22Rv1 (cell line): ENCODE measurements at regions not wholly inside any gene's neighbourhood (a gene's known extent, or its start where the extent isn't known, plus 50 kb on each side); places are given as distances from the start of the nearest gene placed in this dataset.
"Not testable (repeated sequence)": the region's sequence is repeated elsewhere in the genome, so short reads cannot be mapped to it uniquely, and the experiment has no call there.

ENCODE experiments used
- H3K27ac ChIP-seq: fragments of 450-650 bp; 2 replicates; pipeline ENCODE4 v1.5.1; 2017
- ZFX ChIP-seq: fragments of 450-650 bp; IDR thresholded peaks from 2 replicates; pipeline ENCODE4 v1.6.1; 2017; ENCODE audit warnings: antibody characterized with exemption, borderline replicate concordance
- TF ChIP-seq, protein P1 (sequence below): fragments of 450-650 bp; IDR thresholded peaks from 2 replicates; pipeline ENCODE4 v1.5.1; 2017; ENCODE audit warnings: mild to moderate bottlenecking

GRCh38 chr7:69110450-69111050, 487.7 kb upstream of the AUTS2 start:
- TF ChIP-seq ZFX = no peak
- TF ChIP-seq, protein P1, sequence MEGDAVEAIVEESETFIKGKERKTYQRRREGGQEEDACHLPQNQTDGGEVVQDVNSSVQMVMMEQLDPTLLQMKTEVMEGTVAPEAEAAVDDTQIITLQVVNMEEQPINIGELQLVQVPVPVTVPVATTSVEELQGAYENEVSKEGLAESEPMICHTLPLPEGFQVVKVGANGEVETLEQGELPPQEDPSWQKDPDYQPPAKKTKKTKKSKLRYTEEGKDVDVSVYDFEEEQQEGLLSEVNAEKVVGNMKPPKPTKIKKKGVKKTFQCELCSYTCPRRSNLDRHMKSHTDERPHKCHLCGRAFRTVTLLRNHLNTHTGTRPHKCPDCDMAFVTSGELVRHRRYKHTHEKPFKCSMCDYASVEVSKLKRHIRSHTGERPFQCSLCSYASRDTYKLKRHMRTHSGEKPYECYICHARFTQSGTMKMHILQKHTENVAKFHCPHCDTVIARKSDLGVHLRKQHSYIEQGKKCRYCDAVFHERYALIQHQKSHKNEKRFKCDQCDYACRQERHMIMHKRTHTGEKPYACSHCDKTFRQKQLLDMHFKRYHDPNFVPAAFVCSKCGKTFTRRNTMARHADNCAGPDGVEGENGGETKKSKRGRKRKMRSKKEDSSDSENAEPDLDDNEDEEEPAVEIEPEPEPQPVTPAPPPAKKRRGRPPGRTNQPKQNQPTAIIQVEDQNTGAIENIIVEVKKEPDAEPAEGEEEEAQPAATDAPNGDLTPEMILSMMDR = no peak
- H3K27ac ChIP-seq = no peak overlapping the region

DNA sequence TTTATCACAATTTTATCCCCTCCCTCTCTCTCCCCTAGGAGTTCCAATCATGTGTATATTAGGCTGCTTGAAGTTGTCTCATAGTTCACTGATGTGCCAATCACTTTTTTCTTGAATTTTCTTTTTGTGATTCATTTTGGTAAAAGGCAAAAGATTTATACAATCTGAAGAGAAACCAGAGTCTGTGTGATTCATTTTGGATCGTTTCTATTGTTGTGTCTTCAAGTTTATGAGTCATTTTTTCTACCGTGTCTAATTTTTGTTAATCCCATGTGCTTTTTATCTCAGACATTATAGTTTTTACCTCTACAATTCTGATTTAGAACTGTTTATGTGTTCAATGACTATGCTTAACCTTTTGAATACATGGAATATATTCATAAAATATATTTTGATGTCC, 483.9 kb upstream of the AUTS2 start:
- TF ChIP-seq, protein P1 = no peak
- TF ChIP-seq ZFX = no peak
- H3K27ac ChIP-seq = no peak overlapping the region

DNA sequence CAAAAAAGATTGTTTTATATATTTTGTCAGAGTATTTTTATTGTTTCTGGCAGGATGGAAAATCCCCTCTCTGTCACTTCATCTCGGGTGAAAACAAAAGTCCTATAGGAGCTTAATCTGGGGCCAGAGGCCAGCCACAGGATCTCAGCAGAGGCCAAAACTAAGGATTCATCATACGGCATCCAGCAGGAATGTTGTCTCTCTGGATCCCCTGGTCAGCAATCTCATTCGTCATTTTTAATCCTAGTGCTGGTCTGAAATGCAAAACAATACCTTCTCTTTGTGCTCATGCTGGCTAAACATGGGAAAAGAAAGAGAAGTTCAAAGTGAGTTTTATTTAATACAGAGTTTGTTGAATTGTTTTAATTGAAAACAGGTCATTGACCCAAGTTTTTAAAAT, 482.5 kb upstream of the AUTS2 start:
- no peak overlapping the region for H3K27ac ChIP-seq
- TF ChIP-seq, protein P1 = no peak
- no peak for TF ChIP-seq ZFX

- not testable (repeated sequence) for H3K27ac ChIP-seq
Observed at GRCh38 chr7:69116196-69116595, 482.1 kb upstream of the AUTS2 start.

DNA sequence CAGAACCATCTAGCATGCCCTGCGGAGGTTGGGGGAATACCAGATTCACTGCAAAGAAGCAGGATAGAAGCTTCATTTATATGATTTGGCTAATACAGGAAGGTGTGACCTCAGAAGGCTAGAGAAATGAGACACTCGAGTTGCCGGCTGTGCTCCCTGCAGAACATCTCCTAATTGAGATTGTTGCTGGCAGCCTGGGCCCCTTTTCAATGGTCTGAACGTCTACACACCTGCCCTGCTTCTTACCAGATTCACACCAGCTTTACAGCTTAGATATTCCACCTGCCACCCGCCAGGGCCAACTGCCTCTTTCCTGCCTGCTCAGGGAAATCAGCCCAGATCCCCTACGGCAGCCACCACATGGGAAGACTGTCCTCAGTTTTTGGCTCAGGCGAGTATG, 475.3 kb upstream of the AUTS2 start:
- TF ChIP-seq ZFX = no peak
- TF ChIP-seq, protein P1 = no peak
- H3K27ac ChIP-seq = no peak overlapping the region

DNA sequence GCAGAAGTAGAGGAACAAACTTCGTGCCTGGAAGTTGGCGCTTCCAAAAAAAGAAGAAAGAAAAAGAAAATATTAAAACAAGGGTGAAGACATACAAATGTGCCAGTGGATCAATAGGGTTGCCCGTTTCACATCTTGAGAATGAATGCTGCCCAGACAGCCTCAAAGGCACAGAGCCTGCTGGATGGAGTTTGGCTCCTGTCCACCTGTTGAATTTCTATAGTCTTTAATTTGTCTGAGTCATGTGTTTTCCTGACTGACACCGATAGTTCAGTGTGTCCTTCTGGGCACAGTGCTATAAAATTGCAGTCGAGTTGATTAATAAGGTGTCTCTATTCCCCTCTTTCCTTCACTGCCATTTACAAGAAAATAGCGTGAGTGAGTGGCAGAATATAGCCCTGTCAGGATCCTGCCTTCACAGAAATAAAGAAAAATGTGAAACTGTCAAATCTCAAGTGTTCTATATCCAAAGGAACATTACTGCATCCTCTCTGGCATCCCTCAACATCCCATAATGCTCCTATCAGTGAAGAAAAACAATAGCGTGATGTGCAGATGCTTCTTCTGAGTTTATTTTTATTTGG, 471.3 kb upstream of the AUTS2 start:
- H3K27ac ChIP-seq = no peak overlapping the region
- TF ChIP-seq ZFX = no peak
- TF ChIP-seq, protein P1 = no peak

DNA sequence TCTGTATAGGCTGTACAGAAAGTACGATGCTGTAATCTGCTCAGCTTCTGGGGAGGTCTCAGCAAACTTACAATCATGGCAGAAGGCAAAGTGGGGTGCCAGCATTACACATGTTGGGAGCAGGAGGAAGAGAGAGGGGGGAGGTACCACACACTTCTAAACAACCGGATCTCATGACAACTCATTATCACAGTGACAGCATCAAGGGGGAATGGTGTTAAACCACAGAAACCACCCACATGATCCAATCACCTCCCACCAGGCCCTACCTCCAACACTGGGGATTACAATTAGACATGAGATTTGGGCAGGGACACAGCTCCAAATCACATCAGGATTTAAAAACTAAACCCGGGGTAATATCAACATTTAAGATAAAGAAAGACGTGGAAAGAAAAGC, 468.8 kb upstream of the AUTS2 start:
- TF ChIP-seq ZFX = no peak
- TF ChIP-seq, protein P1 = no peak
- no peak overlapping the region for H3K27ac ChIP-seq

DNA sequence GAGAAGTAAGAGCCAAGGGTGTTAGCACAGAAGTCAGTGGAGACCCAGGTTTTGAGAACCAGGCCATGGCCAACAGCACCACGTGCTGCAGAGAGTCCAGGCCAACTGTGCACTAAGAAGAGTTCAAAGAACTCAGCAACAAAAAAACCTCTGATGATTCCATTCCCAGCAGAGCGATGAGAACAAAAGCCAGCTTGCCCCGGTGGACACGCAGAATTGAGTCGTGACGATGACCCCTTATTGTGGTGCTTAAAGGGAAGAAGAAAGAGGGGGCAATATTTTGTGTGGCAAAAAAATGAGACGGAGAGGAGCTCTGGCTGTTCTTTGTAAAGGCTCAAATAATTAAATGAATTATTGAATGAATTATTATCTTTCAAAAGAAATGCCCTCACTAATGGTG, 468.3 kb upstream of the AUTS2 start:
- H3K27ac ChIP-seq = no peak overlapping the region
- TF ChIP-seq ZFX = no peak
